HEK293 (cell line): ENCODE measurements at regions not wholly inside any gene's neighbourhood (a gene's known extent, or its start where the extent isn't known, plus 50 kb on each side); places are given as distances from the start of the nearest gene placed in this dataset.

ENCODE experiments used
- CTCF ChIA-PET: fragments of 350-600 bp; formaldehyde crosslinking; extraction: SDS; loops from one replicate; lab custom pipeline; 2021; ENCODE audit warnings: antibody characterized with exemption; lab: Yijun Ruan, JAX
- POLR2A ChIA-PET: fragments of 300-600 bp; formaldehyde crosslinking; extraction: SDS; loops from one replicate; lab custom pipeline; 2020; ENCODE audit warnings: antibody characterized with exemption, inconsistent platforms; lab: Yijun Ruan, JAX
- H3K27ac ChIP-seq: fragments of 200-500 bp; sonication (Bioruptor generic); 2 replicates; pipeline ENCODE4 v1.5.1; 2014; ENCODE audit warnings: low read depth, low read length, control low read depth, inconsistent platforms; ENCODE audit errors: extremely low read depth
- H3K36me3 ChIP-seq, 2 experiments: fragments of 200-500 bp in 1 of 2; sonication (Bioruptor generic) in 1 of 2; 1 replicate in 1 of 2; 2 replicates in 1 of 2; pipeline ENCODE4 v1.5.1; 2014 to 2017; ENCODE audit warnings: inconsistent platforms in 2 of 2, low read length in 2 of 2; ENCODE audit not compliant: control insufficient read depth in 2 of 2, insufficient read depth in 1 of 2
- H3K4me1 ChIP-seq: fragments of 200-500 bp; sonication (Bioruptor generic); 2 replicates; pipeline ENCODE4 v1.5.1; 2014; ENCODE audit warnings: mild to moderate bottlenecking, low read length, inconsistent platforms; ENCODE audit not compliant: control insufficient read depth, insufficient read depth
- H3K4me3 ChIP-seq: 2 replicates; pipeline ENCODE4 v1.5.1; 2011; ENCODE audit warnings: low read depth, mild to moderate bottlenecking, control low read depth, low read length, moderate library complexity
- H3K9me3 ChIP-seq: fragments of 200-500 bp; sonication (Bioruptor generic); 2 replicates; pipeline ENCODE4 v1.5.1; 2014; ENCODE audit warnings: low read depth, low read length, inconsistent platforms; ENCODE audit not compliant: control insufficient read depth, insufficient read depth
- FEZF1 ChIP-seq: fragments of 450-650 bp; formaldehyde crosslinking; IDR thresholded peaks from 2 replicates; pipeline ENCODE4 v1.5.1; 2016; ENCODE audit warnings: missing biosample characterization, missing genetic modification characterization
- GFI1B ChIP-seq: fragments of 450-650 bp; formaldehyde crosslinking; IDR thresholded peaks from 2 replicates; pipeline ENCODE4 v1.5.1; 2016; ENCODE audit warnings: missing biosample characterization, missing genetic modification characterization
- GLI4 ChIP-seq: fragments of 450-650 bp; formaldehyde crosslinking; IDR thresholded peaks from 2 replicates; pipeline ENCODE4 v1.5.1; 2016; ENCODE audit warnings: missing biosample characterization, missing genetic modification characterization
- KLF16 ChIP-seq: fragments of 450-650 bp; formaldehyde crosslinking; IDR thresholded peaks from 2 replicates; pipeline ENCODE4 v1.5.1; 2017; ENCODE audit warnings: missing biosample characterization, missing genetic modification characterization
- PBX3 ChIP-seq: sonication (generic); formaldehyde crosslinking; IDR thresholded peaks from 2 replicates; pipeline ENCODE4 v1.8.1; 2022; ENCODE audit warnings: mild to moderate bottlenecking, moderate library complexity, missing genetic modification reagents
- SCRT1 ChIP-seq: fragments of 450-650 bp; formaldehyde crosslinking; IDR thresholded peaks from 2 replicates; pipeline ENCODE4 v1.5.1; 2016; ENCODE audit warnings: missing biosample characterization, missing genetic modification characterization, borderline replicate concordance
- TSHZ1 ChIP-seq: fragments of 450-650 bp; formaldehyde crosslinking; IDR thresholded peaks from 2 replicates; pipeline ENCODE4 v1.5.1; 2016; ENCODE audit warnings: missing biosample characterization, missing genetic modification characterization, borderline replicate concordance
- YY2 ChIP-seq: fragments of 450-650 bp; formaldehyde crosslinking; IDR thresholded peaks from 2 replicates; pipeline ENCODE4 v1.5.1; 2016; ENCODE audit warnings: missing biosample characterization, missing genetic modification characterization
- ZBTB1 ChIP-seq: fragments of 450-650 bp; formaldehyde crosslinking; IDR thresholded peaks from 2 replicates; pipeline ENCODE4 v1.5.1; 2016; ENCODE audit warnings: missing biosample characterization, missing genetic modification characterization
- ZBTB48 ChIP-seq: fragments of 450-650 bp; formaldehyde crosslinking; IDR thresholded peaks from 2 replicates; pipeline ENCODE4 v1.5.1; 2016; ENCODE audit warnings: missing biosample characterization, missing genetic modification characterization
- ZNF132 ChIP-seq: fragments of 450-650 bp; formaldehyde crosslinking; IDR thresholded peaks from 2 replicates; pipeline ENCODE4 v1.5.1; 2017; ENCODE audit warnings: missing biosample characterization, missing genetic modification characterization, borderline replicate concordance
- ZNF184 ChIP-seq: fragments of 450-650 bp; IDR thresholded peaks from 2 replicates; pipeline ENCODE4 v1.5.1; 2018; ENCODE audit warnings: missing biosample characterization, mild to moderate bottlenecking, missing genetic modification characterization
- ZNF221 ChIP-seq: fragments of 450-650 bp; formaldehyde crosslinking; IDR thresholded peaks from 2 replicates; pipeline ENCODE4 v1.5.1; 2017; ENCODE audit warnings: missing biosample characterization, missing genetic modification characterization, borderline replicate concordance
- ZNF24 ChIP-seq: fragments of 450-650 bp; formaldehyde crosslinking; IDR thresholded peaks from 2 replicates; pipeline ENCODE4 v1.5.1; 2016; ENCODE audit warnings: missing biosample characterization, missing genetic modification characterization
- ZNF26 ChIP-seq: fragments of 450-650 bp; formaldehyde crosslinking; IDR thresholded peaks from 2 replicates; pipeline ENCODE4 v1.5.1; 2016; ENCODE audit warnings: missing biosample characterization, missing genetic modification characterization
- ZNF311 ChIP-seq: fragments of 450-650 bp; formaldehyde crosslinking; IDR thresholded peaks from 2 replicates; pipeline ENCODE4 v1.5.1; 2017; ENCODE audit warnings: missing biosample characterization, missing genetic modification characterization, borderline replicate concordance
- ZNF335 ChIP-seq: fragments of 450-650 bp; formaldehyde crosslinking; conservative IDR thresholded peaks from 2 replicates; pipeline ENCODE4 v1.5.1; 2016; ENCODE audit warnings: missing biosample characterization, missing genetic modification characterization
- ZNF449 ChIP-seq: fragments of 450-650 bp; formaldehyde crosslinking; IDR thresholded peaks from 2 replicates; pipeline ENCODE4 v1.5.1; 2017; ENCODE audit warnings: missing biosample characterization, mild to moderate bottlenecking, missing genetic modification characterization, moderate library complexity
- ZNF473 ChIP-seq: fragments of 450-650 bp; formaldehyde crosslinking; IDR thresholded peaks from 2 replicates; pipeline ENCODE4 v1.5.1; 2017; ENCODE audit warnings: missing biosample characterization, missing genetic modification characterization
- ZNF488 ChIP-seq: fragments of 450-650 bp; formaldehyde crosslinking; IDR thresholded peaks from 2 replicates; pipeline ENCODE4 v1.5.1; 2016; ENCODE audit warnings: missing biosample characterization, missing genetic modification characterization
- ZNF555 ChIP-seq: fragments of 450-650 bp; formaldehyde crosslinking; conservative IDR thresholded peaks from 2 replicates; pipeline ENCODE4 v1.5.1; 2017; ENCODE audit warnings: missing biosample characterization, mild to moderate bottlenecking, missing genetic modification characterization, inconsistent platforms
- ZNF777 ChIP-seq: fragments of 450-650 bp; formaldehyde crosslinking; IDR thresholded peaks from 2 replicates; pipeline ENCODE4 v1.5.1; 2017; ENCODE audit warnings: missing biosample characterization, missing genetic modification characterization, borderline replicate concordance
- TF ChIP-seq, protein P1 (sequence below): fragments of 450-650 bp; formaldehyde crosslinking; IDR thresholded peaks from 2 replicates; pipeline ENCODE4 v1.5.1; 2016; ENCODE audit warnings: missing biosample characterization, missing genetic modification characterization

GRCh38 chr9:86830356-86830755 lies 117.0 kb downstream of the GAS1 start:
- TF ChIP-seq, protein P1, sequence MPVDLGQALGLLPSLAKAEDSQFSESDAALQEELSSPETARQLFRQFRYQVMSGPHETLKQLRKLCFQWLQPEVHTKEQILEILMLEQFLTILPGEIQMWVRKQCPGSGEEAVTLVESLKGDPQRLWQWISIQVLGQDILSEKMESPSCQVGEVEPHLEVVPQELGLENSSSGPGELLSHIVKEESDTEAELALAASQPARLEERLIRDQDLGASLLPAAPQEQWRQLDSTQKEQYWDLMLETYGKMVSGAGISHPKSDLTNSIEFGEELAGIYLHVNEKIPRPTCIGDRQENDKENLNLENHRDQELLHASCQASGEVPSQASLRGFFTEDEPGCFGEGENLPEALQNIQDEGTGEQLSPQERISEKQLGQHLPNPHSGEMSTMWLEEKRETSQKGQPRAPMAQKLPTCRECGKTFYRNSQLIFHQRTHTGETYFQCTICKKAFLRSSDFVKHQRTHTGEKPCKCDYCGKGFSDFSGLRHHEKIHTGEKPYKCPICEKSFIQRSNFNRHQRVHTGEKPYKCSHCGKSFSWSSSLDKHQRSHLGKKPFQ (tag by site-specific recombination) = no peak
- TF ChIP-seq ZNF449 (tag by site-specific recombination) (no peak), ZNF132 (tag by site-specific recombination) (no peak), ZNF184 (tag by site-specific recombination) (no peak)
- TF ChIP-seq, all 188 proteins: peak for 0
- Histone ChIP-seq H3K27ac (no peak overlapping the region), H3K4me3 (no peak overlapping the region), H3K36me3 (no peaks in the 10 kb centered on the region), H3K9me3 (no peaks in the 10 kb centered on the region), H3K4me1 (no peaks in the 10 kb centered on the region)
- ChIA-PET CTCF (no interaction called here), POLR2A (no interaction called here)

- Histone ChIP-seq H3K27ac (no peak overlapping the region), H3K9me3 (no peaks in the 10 kb centered on the region), H3K4me1 (no peaks in the 10 kb centered on the region), H3K4me3 (no peak overlapping the region), H3K36me3 (no peaks in the 10 kb centered on the region)
- TF ChIP-seq ZBTB1 (tag by site-specific recombination) (no peak), ZNF473 (tag by site-specific recombination) (no peak), ZNF26 (tag by site-specific recombination) (no peak), FEZF1 (tag by site-specific recombination) (no peak), ZNF777 (tag by site-specific recombination) (no peak), ZNF221 (tag by site-specific recombination) (no peak), ZNF24 (tag by site-specific recombination) (no peak), SCRT1 (no peak), KLF16 (tag by site-specific recombination) (no peak), ZNF555 (tag by site-specific recombination) (no peak), PBX3 (CRISPR knock-in tag) (no peak), ZNF311 (tag by site-specific recombination) (no peak), ZNF488 (tag by site-specific recombination) (no peak), ZNF335 (no peak), GFI1B (tag by site-specific recombination) (no peak), GLI4 (tag by site-specific recombination) (no peak), ZBTB48 (tag by site-specific recombination) (no peak), YY2 (tag by site-specific recombination) (no peak), TSHZ1 (tag by site-specific recombination) (no peak)
- POLR2A ChIA-PET = no interaction called here
- CTCF ChIA-PET = interaction anchor here (1.3 kb wide), 1 partner anchor 14 kb away, joined by 4 read pairs; no protein-coding TSS in a partner anchor
Measured at GRCh38 chr9:86829496-86830046, 117.7 kb downstream of the GAS1 start.
